Erythroblast (primary cell): ENCODE measurements at regions not wholly inside any gene's neighbourhood (a gene's known extent, or its start where the extent isn't known, plus 50 kb on each side); places are given as distances from the start of the nearest gene placed in this dataset.
"Not testable (repeated sequence)": the region's sequence is repeated elsewhere in the genome, so short reads cannot be mapped to it uniquely, and the experiment has no call there.

Experiments used
- DNase-seq, 2 experiments: peaks; one replicate each; lab custom pipeline; 2025; lab: John Stamatoyannopoulos, UW
- GATA1 ChIP-seq: IDR thresholded peaks from 2 replicates; pipeline ENCODE4 v1.6.1; 2011; ENCODE audit warnings: low read depth, mild to moderate bottlenecking, control low read depth, low read length, moderate library complexity
- POLR2A ChIP-seq: IDR thresholded peaks from 2 replicates; pipeline ENCODE4 v1.6.1; 2011; ENCODE audit warnings: mild to moderate bottlenecking, low read length

DNA sequence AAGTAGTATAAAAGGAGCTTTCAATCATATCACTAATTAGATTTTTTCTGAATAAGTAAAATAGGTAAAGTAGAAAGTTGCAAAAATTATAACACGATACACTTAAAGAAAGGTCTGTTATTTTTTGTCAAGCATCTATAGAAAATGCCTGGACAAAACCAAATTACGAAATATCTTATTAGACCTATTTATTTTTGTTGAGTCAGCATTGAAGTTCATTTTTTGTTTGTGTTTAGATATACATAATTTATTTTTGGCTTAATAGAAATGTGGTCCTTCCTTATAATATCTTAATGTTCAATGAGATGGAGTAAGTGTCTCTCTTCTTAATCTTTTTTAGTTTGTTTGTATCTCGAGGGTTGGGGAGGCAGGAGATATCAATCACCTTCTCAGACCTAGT is 214.8 kb upstream of the GRIA1 start:
- no peak for TF ChIP-seq POLR2A
- TF ChIP-seq GATA1 = no peak
- DNase-seq = no peak

DNA sequence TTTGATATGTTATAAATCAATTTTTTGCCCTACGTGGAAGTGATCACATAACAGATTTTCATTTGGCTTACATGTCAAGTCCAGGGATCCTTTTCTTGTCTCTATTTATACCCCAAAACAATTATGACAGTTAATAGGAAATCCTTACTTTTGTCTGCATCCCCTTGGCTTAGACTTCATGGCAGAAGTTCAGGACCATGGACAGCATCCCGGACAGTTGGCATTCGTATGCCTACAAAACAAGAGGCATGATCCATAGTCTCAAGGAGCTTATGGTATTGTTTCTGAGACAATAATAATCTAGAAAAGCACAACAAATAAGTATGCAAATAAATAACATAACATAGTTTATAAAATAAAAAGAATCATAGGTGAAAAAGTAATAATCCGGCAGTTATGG is 214.3 kb upstream of the GRIA1 start:
- no peak for TF ChIP-seq GATA1
- TF ChIP-seq POLR2A = no peak
- DNase-seq = peak; percentile 11 to 47

DNA sequence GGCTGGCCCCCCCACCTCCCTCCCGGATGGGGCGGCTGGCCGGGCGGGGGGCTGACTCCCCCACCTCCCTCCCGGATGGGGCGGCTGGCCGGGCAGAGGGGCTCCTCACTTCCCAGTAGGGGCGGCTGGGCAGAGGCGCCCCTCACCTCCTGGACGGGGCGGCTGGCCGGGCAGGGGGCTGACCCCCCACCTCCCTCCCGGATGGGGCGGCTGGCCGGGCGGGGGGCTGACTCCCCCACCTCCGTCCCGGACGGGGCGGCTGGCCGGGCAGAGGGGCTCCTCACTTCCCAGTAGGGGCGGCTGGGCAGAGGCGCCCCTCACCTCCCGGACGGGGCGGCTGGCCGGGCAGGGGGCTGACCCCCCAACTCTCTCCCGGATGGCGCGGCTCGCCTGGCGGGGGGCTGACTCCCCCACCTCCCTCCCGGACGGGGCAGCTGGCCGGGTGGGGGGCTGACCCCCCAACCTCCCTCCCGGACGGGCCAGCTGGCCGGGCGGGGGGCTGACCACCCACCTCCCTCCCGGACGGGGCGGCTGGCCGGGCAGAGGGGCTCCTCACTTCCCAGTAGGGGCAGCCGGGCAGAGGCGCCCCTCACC is 194.1 kb upstream of the GRIA1 start:
- not testable (repeated sequence) for DNase-seq

DNA sequence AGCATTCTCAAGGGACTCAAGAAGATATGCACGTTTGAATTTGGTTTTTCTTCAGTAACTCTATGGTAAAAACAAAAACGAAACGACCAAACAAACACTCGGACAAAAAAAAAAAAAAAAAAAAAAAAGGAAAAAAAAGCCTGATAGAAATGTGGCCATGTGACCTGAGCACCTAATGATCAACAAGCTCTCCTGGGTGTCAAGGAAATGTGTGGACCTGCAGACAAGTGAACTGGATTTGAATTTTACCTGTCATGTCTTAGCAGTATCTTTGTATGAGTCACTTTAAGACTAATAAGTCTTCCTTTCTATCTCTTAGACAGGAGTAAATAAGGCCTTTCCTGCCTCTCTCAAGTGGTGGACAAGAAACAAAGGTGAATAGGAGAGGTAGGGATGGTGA is 190.6 kb upstream of the GRIA1 start:
- DNase-seq = no peak
- TF ChIP-seq GATA1 = no peak
- TF ChIP-seq POLR2A = no peak

- TF ChIP-seq POLR2A = no peak
- TF ChIP-seq GATA1 = no peak
Observed at GRCh38 chr5:153308282-153308681, 182.2 kb upstream of the GRIA1 start.

GRCh38 chr5:153318556-153318955 is 171.9 kb upstream of the GRIA1 start:
- no peak for TF ChIP-seq GATA1
- TF ChIP-seq POLR2A = no peak
- no peak for DNase-seq

More at GRCh38 chr5:153308282-153308681, 182.2 kb upstream of the GRIA1 start:
- no peak for DNase-seq

DNA sequence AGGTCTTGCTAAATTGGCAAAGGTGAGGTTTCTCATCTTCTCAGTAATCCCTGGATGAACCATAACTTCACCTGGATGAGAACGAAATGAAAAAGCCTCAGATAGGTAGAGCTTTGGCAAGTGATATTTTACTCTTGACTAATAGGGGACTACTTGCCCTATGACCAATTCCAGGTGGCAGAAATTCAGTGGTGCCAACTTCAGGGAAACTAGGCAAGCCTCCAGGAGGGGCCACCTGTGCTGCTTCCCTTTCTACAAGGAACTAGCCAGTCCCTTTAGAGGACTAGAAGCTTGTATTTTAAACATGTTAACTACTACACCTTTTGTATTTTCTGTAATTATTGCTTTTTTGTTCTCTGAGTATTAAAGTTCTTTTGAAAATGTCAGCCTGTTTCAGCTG is 169.0 kb upstream of the GRIA1 start:
- no peak for DNase-seq
- TF ChIP-seq POLR2A (no peak), GATA1 (no peak)

- TF ChIP-seq POLR2A = no peak
- no peak for TF ChIP-seq GATA1
- DNase-seq = no peak
Observed at GRCh38 chr5:153340139-153340538, 150.3 kb upstream of the GRIA1 start.

GRCh38 chr5:153340738-153341137 is 149.7 kb upstream of the GRIA1 start:
- TF ChIP-seq POLR2A (no peak), GATA1 (no peak)
- DNase-seq = no peak

DNA sequence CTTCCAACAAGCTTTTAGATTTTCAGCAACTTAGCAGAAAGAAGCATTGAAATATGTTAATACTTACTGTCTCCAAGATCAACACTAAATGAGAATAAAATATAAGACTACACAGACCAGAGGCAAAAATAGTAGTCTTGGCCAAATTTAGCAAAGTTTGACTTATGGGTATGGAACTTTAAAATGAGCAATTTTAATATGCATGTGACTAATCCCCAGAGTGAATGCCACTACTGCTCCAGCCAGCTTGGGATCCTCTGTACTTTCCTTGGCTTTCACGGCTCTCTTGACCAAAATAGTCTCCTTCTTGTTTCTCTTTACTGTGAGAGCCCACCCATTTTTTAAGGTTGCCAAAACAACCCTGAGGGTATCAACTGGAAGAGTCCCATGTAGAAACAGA is 148.0 kb upstream of the GRIA1 start:
- TF ChIP-seq GATA1 = no peak
- TF ChIP-seq POLR2A = no peak
- DNase-seq = no peak

GRCh38 chr5:153347611-153348010 is 142.9 kb upstream of the GRIA1 start:
- no peak for DNase-seq
- TF ChIP-seq POLR2A (no peak), GATA1 (no peak)

DNA sequence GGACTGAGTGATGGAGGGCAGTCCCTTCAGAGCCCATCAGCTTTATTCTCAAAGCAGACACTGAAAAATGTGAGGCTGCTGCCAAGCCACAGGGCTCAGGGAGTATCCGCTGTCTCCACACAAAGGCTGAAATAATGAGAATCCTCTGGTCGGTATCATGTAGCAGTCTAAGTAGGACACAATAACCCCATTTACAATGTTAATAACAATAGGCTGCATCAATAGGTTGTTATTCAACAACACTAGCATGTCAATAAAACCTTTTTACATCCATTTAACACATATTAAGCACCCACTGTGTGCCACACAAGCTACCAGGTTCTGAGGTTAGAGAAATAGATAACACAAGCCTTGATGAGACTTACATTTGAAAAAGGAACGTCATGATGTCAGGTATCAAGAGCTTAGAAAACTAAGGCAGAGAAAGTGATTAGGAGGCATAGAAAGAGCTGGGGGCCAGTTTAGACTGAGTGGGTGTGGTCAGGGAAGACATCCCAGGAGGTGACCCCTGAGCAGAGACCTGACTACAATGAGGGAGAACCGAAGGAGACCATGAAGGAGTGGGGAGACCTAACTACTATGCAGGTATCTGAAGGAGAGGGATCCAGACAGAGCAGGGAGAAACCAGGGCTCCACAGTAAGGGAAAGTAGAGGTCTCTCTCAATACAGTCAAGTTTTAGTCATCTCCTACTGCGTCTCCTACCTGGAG is 140.1 kb upstream of the GRIA1 start:
- TF ChIP-seq POLR2A (no peak), GATA1 (no peak)
- DNase-seq = no peak

- no peak for DNase-seq
- no peak for TF ChIP-seq POLR2A
- no peak for TF ChIP-seq GATA1
Observed at GRCh38 chr5:153352685-153353219, 137.7 kb upstream of the GRIA1 start.

DNA sequence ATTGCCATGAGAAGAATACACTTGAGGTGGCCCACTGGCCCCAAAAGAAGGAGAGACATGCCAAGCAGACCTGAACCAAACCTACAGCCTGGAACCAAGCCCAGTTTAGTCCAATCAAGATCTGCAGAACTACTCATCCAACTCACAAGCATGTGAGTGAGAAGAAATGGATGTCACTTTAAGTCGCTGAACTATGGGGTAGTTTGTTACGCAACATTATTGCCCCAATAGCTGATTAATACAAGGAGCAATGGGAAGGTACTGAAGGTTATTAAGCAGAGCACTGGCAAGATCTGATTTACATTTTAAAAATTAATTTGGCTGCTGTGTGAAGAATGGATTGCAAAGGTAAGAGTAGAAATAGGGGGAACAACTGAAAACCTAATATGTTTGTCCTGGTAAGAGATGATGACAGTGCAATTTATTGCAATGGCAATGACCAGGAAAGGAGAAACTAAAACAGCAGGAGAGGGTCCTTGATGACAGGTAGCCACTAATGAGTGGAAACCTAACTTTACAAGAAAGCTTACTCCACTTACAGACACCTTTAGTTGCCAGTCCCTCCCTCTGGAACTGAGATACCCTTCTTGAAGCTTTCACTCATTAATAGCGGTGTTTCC is 132.9 kb upstream of the GRIA1 start:
- TF ChIP-seq GATA1 = no peak
- no peak for TF ChIP-seq POLR2A
- no peak for DNase-seq
